ENCODE measurements at regions not wholly inside any gene's neighbourhood (a gene's known extent, or its start where the extent isn't known, plus 50 kb on each side); places are given as distances from the start of the nearest gene placed in this dataset.

DNA sequence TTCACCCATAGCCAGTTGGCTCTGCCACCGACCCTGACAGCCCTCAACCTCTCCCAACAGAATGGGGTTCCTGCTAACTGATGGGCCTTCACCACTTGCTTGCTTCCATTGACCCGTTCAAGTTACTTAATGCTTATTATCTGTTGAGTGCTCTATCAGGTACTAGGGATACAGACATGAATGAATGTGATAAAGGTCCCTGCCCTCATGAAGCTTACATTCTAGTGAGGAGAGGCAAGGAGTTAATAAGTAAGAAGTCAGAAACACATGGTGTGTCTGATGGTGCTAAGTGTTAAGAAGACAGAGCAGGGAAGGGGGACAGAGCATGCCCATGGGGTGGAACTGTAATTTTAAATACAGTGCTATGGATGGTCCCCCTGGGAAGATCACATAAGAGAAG lies 107.5 kb upstream of the JUN start:
- DNase-seq (ENCODE audit: low read depth), result no peak

DNA sequence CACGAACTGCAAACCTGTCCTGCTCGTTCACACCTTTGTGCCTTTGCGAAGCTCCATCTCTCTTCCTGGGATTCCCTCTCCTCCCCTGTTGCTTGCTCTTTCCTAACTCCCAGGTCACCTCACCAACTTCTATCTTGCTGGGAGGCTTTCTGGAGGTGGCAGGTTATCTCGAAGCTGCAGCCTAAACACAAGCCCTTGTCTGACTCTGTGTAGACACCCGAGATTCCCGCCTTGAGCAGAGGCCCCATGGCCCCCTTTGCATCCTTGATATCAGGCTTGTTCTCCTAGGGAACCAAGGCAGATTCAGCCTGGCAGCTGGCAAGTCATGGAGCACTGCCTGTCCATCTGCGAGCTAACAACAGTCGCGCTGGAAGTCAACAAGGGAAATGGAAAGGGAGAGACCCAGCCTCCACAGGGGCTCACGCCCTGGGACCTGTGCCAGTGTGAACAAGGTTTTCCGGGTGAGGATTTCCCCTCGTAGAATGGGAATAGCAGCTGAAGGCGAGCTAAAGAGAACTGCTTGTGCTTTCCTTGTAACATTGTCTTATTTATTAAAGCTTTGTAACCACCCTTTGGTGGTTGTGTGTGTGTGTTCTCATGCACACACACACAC lies 109.5 kb upstream of the JUN start:
- DNase-seq (ENCODE audit: low read depth), result no peak

DNA sequence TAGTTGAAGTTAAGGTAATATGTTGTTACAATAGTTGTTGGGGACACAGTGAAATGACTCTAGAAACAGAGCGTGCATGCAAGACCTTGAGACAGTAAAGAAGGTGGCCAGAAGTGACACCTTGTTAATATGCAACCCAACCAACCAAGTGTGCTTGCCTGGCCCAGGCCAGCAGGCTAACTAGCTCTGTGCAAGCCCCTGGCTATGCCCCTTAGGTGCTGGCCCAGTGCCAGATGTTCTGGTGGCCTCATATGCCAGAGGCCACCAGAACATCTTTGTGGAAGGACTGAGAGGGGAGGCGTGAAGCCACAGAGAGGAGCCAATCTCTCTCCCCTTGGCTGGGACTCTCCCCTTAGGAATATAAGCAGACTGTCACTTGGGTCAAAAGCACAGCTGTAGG lies 111.2 kb upstream of the JUN start:
- DNase-seq (ENCODE audit: low read depth), result no peak

DNA sequence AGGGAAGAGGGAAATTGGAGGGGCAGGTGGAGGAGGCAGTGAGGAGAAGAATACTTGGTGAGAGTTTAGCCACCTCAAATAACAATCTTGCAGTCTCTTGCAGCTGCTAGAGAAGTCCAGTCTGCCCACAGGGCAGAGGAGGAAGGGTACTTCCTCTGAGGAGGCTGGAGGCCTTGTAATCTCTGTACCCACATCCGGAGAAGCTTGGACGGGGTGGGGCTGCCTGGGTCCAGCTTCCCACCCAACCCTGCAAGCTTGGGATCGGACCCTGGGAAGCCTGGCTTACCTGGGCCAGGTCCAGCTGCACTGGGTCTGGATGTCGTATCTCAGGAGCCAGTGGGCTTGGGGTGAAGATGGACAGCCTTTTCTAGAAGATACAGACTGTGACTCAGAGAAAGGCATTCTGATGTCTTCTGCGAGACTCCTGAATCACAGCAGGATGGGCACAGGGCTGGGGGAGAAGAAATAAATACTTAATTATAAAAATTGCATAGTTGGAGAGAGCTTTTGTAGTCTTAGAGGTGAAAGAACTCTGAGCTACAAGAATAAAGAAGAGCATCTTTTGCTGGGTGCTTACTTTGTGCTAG lies 111.8 kb upstream of the JUN start:
- DNase-seq (ENCODE audit: low read depth), result no peak

DNA sequence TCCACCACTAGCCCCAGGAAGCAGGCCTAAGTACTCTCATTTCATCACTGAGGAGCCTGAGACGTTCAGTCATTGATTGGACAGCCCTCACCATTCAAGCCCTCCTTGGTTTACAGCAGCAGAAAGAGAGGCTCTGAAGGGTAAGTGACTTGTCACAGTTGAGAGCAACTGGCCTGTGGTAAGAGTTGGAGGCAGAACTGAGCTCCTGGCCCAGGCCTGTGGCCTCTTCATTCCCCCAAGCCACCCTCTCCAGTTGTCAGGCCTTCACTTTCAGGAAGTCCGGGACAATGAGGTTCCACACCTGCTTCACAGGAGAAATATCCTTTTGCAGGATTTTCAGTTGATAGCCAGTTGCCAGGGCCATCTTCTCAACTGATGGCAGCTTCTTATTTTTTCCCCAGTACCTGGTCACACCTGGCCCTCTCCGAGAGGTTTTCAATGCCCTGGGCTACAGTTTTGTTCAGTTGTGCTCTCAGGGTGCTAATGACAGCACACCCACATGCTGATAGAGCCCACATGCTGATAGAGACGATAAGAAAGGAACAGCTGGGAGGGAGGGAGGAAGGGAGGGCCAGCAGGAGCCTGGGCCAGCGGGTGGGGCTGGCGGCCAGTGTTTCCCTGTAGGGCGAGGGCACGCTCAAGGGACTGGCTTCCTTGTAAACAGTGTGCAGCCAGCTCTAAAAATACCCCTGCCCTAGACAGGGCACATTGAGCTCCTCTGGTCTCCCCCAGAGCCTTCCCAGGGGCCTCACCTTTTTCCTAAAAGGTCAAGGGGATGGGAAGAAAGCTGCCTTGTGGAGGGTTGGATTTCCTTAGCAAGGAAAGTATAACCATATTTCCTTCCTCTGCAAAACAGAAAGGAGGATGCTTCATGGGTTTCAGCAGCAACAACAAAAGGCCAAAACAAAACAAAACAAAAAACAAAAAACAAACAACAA lies 112.7 kb upstream of the JUN start:
- no peak for DNase-seq (ENCODE audit: low read depth)

DNA sequence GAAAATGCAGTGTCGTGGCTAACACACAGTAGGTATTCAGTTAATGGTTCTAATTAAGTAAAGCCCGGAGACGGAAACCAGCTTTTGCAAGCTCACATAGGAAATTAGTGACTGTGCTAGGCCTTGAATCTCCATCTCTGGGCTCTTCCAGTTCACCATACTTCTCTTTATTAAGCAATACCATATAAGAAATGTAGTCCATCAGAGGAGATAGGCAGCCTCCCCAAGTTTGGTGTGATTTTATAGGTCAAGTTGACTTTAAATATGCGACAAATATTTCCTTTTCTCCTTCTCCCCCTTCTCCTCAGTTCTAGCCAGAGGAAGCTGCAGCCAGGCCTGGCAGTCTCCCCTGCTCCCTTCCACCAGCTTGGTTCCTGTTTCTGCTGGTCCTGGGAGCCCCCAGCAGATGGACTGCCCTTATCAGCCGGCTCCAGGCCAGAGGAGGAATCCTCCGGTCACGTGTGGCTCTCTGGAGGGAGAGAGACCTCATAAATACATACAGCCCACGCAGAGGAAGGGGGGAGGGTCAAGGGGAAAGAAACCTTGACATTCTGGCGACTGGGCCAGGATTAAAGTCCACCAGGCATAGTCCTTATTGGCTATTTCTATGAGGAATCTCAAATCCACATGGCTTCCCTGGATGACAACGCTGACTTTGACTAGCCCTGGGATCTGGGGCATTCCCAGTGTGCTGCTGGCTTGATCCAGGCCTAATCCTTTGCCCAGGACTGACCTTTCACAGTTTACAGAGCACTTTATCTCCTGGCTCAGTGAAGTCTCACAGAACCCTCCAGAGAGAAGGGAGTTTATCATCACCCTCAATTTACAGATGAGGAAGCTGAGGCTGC lies 115.1 kb upstream of the JUN start:
- no peak for DNase-seq (ENCODE audit: low read depth)

DNA sequence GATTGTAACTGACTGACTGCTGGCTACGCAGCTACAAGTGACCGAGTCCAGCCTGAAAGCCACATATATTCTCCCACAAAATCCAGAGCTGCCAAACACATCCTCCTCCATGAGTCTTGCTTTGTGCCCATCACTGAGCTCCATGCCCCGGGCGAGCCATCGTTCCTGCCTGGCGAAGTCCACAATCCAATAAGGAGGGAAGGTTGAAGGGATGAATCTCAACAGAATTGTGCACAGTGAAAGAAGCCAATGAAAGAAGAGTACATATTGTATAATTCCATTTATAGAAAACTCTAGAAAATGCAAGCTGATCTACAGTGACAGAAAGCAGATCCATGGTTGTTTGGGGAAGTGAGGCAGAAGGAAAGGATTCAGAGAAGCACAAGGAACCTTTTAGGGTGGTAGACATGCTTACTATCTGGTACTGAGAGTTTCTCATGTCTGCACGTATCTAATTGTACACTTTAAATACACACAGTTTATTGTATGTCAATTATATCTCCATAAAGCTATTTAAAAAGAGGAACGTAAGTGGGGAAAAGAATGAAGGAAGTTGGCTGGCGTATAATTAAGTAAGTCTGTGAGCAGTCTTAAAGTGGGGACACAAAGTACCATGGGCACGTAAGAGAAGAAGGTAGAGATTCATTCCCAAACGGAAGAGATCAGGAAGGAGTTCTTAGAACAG lies 115.9 kb upstream of the JUN start:
- no peak for DNase-seq (ENCODE audit: low read depth)

DNA sequence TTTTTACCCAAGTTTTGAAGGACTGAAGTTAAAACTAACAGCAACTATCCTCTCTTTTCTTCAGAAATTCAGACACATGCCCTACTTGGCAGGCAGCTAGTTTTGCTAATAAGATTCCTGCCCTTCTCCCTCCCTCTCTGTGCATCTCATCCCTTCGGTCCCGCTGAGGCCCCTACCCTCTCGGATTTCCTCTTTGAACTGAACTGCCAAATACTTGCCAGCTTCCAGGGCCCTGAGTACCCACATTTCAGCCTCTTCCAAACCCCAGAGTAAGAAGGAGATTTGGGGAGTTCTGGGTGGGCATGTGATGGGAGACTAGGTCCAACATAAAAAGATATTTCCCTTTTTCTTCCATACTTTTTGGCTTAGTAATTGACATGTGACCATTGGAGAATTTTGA lies 116.5 kb upstream of the JUN start:
- no peak for DNase-seq (ENCODE audit: low read depth)

DNA sequence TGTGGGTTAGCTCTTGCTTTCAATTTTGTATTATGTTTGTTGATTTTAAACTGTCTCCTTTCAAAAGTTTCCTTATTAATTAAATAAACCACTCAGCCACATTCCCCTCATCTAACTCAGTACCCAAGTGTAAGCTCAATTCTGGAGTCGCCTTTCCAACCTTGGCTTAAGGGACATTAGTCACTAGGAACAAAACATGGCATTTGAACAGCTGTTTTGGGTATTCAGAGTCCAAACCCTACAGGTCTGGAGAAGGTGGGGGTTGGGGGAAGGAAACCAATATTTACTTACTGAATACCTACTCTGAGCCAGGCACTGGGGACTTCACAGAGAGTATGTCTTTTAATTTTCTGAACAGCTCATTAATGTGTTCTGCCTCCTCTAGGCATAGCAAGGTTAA lies 117.2 kb upstream of the JUN start:
- DNase-seq (ENCODE audit: low read depth), result no peak

DNA sequence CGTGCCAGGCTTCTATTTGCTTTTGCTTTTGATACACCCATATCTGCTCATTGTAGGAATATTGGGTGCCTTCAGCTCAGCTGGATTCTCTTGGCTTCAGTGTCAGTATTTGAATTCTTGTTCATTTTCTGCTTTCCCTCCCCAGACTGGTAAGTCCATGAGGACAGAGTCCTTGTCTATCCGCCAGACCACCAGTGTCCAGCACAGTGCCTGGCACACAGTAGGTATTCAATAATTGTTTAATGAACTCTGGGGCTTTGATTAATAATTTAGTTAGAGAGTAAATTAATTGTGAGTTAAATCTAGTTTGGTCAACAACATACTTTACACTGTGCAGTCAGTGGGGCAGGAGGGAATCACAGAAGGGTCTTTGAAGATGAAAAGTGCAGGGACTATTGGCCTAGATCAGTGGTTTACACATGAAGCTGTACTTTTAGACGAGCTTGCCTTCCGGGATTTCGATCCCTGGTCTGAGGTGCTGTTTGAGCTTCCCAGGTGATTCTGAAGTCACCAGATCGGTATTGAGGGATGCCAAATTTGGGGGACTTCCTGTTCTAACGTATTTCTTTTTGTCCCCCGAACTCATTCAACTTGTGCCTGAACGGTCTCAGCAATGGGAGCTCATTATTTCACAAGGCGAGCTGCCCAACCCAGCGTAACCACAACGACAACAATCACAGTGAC lies 119.1 kb upstream of the JUN start:
- DNase-seq (ENCODE audit: low read depth), result no peak

DNA sequence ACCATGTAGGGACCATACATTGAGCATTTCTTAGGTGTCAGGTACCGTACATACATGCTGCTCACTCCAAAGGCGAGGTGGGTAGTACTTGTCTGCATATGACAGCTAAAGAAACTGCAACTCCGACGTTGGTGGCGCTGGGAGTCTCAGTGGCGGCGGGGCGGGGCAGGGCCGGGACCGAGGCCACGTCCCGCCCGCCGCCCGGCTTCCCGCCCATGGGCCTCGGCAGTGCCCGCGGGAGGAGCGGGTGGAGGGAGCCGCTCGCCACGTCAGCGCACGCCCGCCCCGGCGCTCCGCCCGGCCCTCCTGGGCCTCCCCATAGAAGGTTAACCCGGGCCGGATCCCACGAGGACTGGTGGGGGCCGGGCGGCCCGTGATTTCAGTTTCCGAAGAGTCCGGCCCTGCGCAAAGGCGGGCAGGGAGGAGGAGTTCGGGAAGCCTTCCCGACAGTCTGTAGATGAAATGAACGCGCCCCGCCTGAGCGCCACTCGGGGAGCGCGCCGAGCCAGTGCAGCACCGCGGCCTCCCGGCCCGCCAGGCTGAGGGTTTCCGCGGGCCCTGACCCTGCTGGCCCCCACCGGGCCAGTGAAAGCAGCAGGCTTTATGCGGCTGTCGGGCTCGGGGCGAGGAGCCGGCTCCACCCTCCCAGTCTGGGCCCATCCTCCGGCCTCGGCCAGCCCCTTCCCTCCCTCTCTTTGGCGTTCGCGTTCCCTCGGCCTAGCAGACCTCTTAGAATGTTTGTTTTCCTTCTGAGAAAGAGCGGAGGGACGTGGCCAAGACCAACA lies 119.9 kb upstream of the JUN start:
- DNase-seq (ENCODE audit: low read depth), result peak; percentile 35

DNA sequence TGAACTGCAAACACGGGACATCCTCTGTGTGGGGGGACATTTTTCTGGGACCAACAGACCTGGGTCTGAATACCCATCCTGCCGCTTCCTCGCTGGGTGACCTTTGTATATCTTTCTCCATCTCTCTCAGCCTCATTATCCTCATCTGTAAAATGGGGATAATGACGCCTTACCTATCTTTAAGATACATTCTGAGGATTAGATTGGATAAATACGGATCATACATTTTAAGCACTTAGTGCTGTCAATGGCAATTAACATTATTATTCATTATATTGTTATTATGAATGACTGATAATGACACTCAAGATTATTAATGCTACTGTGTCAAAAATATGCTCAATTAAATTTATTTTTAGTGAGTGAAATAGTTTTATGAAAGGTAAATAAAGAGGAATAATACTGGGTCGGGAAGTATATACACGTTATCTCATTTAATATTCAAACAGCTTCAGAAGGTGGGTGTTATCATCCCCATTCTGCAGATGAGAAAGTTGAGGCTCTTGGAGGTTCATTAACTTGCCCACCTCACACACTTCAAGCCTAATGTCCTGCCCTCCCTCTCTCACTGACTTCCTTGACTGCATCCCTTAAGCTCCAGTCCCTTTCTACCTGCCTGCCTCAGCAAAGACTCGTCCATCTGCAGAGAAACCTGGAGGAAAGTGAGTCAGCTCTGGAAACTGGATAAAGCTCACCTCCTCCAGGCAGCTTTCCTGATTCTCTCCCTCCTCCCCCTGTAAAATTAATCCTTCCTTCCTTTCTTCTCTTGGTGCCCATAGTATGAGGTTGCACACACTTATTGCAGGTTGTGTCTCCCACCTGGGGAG lies 120.7 kb upstream of the JUN start:
- no peak for DNase-seq (ENCODE audit: low read depth)

DNA sequence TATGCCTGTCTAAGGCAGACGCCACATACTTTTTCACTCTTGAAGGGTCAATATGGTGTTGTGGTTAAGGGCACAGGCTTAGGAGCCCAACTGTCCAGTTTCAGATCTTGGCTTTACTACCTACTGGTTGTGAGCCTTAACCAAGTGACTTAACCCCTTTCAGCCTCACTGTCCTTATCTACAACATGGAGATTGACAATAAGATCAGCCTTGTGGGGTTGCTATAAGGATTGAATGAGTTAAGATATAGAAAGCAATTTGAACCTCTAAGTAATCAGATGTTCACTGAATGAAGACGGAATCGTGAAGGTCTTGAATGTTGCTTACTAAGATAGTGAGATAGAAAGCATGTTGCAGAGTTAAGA lies 121.3 kb upstream of the JUN start:
- no peak for DNase-seq (ENCODE audit: low read depth)

DNA sequence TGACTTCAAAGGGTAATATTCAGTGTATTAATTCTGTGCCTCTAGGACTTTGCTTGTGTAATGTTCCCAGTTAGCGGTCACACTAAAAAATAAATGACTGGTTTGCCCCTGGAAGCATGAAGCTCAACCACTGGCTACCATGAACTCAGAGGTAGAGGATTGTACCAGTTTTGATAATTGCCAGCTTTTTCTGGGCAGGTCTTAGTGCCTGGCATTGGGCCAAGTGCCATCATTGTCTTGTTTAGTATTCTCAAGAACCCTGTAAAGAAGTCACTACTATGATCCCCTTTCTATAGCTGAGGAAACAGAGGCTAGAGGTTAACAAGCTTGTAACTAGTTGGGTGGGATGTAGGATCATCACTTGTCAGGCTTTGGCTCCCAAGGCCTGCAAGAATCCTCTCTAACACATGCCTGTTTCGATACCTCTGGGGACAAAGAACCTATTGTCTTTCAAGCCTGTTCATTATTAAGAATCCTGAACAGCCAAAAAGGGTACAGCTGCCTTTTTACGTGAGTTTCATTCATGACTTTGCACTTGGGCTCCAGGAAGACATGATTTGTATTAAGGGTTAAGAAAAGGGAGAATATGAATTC lies 121.9 kb upstream of the JUN start:
- no peak for DNase-seq (ENCODE audit: low read depth)

DNA sequence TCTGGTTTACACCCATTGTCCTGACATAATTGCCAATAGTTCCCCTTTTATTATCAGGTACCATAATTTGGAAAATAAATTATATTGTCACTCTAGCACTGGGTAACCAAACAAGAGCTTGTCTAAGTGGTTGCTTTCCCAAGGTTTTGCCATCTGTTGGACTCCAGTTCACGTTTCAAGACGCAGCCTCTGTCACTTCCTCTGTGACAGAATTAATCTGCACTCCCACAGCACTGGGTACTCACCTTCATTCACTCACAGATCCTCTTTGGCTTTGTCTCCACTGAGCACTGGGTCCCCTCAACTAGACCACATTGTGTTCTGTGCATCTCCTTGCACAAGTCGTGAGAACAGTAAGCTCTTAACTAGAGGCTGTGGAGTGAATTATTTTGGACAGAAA lies 123.6 kb upstream of the JUN start:
- no peak for DNase-seq (ENCODE audit: low read depth)

DNA sequence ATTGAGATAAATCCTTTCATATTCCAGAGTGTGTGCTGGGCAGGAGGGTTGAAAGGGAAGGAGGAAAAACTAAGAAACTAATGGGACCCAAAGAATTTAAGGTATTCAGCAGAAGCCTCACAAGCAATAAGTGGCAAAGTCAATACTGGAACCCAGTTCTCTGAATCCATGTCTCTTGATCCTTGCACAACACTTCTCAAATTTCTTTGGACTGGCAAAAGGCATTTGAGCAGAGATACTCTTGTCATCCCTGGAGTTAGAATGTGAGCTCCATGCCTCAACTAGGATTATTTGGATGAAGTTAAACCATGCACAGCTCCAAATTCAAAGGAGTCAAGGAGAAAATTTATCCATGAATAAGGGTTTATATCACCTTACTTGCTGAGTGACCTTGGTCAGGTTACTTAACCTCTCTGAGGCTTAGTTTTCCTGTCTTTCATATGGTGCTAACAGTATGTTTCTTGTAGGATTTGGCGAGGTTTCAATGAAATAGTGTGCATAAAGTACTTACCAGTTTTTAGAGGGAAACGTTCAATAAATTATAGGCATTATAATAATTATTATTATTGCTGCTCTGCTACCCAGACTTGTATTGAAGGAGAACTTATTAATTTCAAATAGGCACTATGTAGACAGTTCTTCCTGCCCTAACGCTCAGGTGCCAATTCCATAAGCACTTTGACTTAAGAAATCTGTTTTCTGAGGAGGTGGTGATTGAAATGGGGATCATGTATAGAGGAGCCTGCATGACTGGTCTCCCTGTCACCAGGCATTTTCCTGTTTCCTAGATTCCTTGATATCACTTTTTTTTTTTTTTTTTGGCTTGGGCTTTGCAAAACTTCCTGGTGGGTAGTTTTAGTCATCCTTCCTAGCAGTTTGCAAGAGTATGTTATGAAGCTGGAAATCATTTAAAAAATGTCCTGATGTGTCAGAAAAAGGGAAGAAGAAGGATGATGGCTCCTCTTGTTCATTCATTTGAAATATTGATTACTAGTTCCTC lies 125.0 kb upstream of the JUN start:
- no peak for DNase-seq (ENCODE audit: low read depth)

DNA sequence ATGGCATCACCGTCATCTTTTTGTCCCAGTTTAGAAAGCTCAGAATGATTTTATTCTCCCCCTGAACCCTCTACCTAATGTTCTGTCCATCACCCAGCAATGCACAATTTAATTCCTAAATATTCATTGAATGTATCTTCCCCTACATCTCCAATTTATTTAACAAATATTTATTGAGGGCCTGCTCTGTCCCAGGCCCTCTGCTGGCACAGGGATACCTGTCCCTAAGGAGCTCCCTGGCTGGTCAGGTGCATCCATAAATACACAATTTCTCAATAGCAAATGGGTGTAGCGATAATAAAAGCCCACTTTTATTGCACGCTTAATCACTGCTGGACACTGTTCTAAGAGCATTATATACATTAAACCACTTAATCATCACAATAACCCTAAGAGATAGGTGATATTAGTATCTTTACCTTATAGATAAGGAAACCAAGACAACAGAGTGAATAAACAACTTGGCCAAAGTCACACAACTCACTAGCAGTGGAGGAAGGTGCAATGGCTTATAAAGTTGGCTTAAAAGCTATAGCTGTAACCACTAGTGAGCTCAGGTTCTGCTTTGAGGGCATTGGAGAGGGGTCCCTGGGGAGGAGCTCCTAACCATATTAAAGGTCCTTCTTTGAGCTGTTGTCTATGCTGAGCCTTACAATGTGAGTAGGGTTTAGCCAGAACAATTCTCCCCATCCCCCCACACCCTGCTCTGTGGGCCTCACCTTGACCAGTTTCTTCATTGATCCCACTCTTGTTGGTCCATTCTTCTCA lies 126.3 kb upstream of the JUN start:
- DNase-seq (ENCODE audit: low read depth), result no peak

Measured in stimulated activated CD8-positive, alpha-beta memory T cell treated with anti-CD3 and anti-CD28 coated beads, Interleukin-15, amount 100 ng/mL, for 1 hour (primary cell).